ENCODE measurements at regions not wholly inside any gene's neighbourhood (a gene's known extent, or its start where the extent isn't known, plus 50 kb on each side); places are given as distances from the start of the nearest gene placed in this dataset.

DNA sequence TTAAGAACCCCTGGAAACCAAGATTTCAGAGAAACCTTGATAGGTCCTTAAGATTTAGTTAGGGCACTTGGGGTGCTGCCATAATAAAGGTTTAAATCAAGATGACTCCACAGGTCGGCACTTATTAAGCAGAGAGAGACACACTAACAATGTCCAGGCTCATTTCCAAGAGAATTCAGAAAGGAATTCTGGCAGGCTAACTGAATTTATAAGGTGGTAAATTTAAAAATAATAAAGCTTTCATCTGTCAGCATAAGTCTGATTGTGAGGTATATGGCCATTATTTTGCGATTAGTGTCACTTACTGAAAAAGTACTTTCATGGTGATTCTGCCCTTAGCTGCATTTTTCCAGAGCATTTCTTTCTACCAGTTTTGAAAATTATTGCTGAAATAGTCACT, 472.7 kb downstream of the ARAP2 start:
- TF ChIP-seq, protein P1, sequence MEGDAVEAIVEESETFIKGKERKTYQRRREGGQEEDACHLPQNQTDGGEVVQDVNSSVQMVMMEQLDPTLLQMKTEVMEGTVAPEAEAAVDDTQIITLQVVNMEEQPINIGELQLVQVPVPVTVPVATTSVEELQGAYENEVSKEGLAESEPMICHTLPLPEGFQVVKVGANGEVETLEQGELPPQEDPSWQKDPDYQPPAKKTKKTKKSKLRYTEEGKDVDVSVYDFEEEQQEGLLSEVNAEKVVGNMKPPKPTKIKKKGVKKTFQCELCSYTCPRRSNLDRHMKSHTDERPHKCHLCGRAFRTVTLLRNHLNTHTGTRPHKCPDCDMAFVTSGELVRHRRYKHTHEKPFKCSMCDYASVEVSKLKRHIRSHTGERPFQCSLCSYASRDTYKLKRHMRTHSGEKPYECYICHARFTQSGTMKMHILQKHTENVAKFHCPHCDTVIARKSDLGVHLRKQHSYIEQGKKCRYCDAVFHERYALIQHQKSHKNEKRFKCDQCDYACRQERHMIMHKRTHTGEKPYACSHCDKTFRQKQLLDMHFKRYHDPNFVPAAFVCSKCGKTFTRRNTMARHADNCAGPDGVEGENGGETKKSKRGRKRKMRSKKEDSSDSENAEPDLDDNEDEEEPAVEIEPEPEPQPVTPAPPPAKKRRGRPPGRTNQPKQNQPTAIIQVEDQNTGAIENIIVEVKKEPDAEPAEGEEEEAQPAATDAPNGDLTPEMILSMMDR (IDR thresholded peaks at IDR 0.05) = no peak
- no peak for TF ChIP-seq POLR2A (IDR thresholded peaks at IDR 0.05)
- 71 to 73% methylated on average over 2 of the region's 2 CpGs for WGBS, 2 donors
- DNase-seq = no peak

DNA sequence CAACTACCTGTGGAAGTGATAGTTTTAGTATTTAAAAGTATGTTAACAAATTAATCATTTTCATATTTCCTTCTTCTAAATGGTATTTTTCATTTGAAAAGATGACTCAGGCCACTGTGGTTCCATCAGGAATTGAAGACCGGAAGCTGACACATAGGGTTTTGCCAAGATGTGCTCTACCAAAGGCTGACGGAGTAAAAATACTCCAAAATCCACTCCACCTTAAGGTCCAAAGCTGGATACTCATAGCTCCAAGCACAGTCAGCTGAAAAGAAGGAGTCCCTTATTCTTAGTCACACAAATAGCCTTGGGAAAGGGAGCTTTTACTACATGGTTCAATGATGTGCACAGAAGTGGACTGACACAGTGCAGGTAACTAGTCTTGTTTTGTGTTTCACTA, 472.0 kb downstream of the ARAP2 start:
- DNase-seq (no peak), ATAC-seq (ENCODE audit: low FRiP score in 2 of 2) (no peak)
- Histone ChIP-seq H3K4me1 (no peaks in the 10 kb centered on the region), H3K4me3 (no peak overlapping the region), H3K27ac (no peak overlapping the region), H3K36me3 (no peaks in the 10 kb centered on the region), H3K9me3 (no peaks in the 10 kb centered on the region), H3K27me3 (no peaks in the 10 kb centered on the region)
- TF ChIP-seq, protein P1 (IDR thresholded peaks at IDR 0.05) = no peak
- TF ChIP-seq EP300 (IDR thresholded peaks at IDR 0.05) (no peak), POLR2AphosphoS5 (IDR thresholded peaks at IDR 0.05) (no peak), POLR2A (IDR thresholded peaks at IDR 0.05) (no peak)
- WGBS, 2 donors = 85 to 98% methylated on average over 2 of the region's 2 CpGs

More for the DNA sequence above, 472.7 kb downstream of the ARAP2 start:
- H3K36me3 ChIP-seq = no peaks in the 10 kb centered on the region
- no peak overlapping the region for H3K4me3 ChIP-seq
- no peaks in the 10 kb centered on the region for H3K27me3 ChIP-seq
- no peaks in the 10 kb centered on the region for H3K4me1 ChIP-seq
- no peak overlapping the region for H3K27ac ChIP-seq
- no peaks in the 10 kb centered on the region for H3K9me3 ChIP-seq
- ATAC-seq (ENCODE audit: low FRiP score in 2 of 2) = no peak

DNA sequence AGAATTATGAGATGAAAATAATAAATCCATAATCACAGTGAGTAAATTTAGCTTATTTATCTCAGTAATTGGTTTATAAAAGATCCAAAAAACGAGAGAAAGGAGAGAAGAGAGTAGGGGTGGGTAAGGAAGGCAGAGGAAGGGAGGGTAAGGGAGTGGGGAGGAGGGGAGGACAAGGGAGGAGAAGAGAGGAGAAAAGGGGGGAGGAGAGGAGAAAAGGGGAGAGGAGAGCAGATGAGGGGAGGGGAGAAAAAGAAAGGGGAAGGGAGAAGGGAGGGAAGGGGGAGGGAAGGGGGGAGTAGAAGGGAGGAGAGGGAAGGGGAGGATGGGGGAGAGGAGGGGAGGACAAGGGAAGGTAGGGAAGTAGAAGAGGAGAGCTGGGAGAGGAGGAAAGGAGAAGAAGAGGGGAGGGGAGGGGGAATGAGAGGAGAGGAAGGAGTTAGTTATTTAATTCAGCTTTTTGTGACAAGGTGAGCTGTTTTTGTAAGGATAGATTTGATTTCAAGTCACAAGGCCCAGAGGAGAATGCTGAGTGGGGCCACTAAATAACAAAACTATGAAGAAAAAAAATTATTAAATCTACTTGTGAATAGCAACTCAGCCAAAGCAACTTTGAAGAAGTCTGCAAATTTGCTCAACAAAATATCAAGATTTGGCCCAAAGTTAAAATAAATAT, 454.3 kb downstream of the ARAP2 start:
- TF ChIP-seq POLR2AphosphoS5 (IDR thresholded peaks at IDR 0.05) (no peak), EP300 (IDR thresholded peaks at IDR 0.05) (no peak), POLR2A (IDR thresholded peaks at IDR 0.05) (no peak)
- TF ChIP-seq, protein P1 (IDR thresholded peaks at IDR 0.05) = no peak
- ATAC-seq (ENCODE audit: low FRiP score in 2 of 2) = no peak
- 56 to 65% methylated on average over 1 of the region's 1 CpG for WGBS, 2 donors

DNA sequence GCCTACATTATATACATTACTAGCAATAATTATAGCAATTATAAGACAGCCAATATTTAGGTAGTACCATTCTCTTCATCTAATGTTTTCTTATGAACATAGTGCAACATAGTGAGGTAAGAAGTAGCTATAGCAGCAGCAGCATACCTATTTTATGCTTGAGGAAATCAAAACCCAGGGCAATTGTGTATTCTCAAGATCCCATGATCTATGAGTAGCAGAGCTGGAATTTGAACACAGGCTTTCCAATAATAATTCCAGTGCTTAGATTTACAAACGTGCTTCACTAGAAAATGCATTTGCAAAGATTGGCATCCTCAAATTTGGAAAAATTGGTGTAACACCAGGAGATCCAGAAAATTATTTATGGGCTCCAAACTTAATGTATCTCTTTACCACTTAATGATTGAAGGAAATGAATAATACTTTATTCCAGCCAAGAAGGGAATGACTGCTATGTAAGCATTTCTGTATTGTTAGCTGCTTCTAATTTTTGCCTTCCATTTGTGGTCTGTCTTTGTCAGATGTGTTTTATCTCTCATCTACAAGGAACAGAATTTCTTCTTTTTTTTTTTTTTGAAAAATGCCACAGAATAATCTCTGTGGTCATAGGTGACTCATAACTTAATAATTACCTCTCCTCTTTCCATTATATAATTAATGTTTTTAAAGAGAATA, 451.1 kb downstream of the ARAP2 start:
- no peaks in the 10 kb centered on the region for H3K36me3 ChIP-seq
- no peaks in the 10 kb centered on the region for H3K4me1 ChIP-seq
- peaks cover 0 to 5% (median 0%) of the 10 kb centered on the region in 4 donors for H3K9me3 ChIP-seq
- ATAC-seq (ENCODE audit: low FRiP score in 2 of 2) = no peak
- WGBS, 2 donors = 59 to 68% methylated on average over 1 of the region's 1 CpG
- H3K4me3 ChIP-seq = no peak overlapping the region
- H3K27ac ChIP-seq = no peak overlapping the region
- no peaks in the 10 kb centered on the region for H3K27me3 ChIP-seq
- TF ChIP-seq POLR2A (IDR thresholded peaks at IDR 0.05) (no peak), EP300 (IDR thresholded peaks at IDR 0.05) (no peak), POLR2AphosphoS5 (IDR thresholded peaks at IDR 0.05) (no peak)
- TF ChIP-seq, protein P1 (IDR thresholded peaks at IDR 0.05) = no peak
- no peak for DNase-seq

More for the DNA sequence above, 454.3 kb downstream of the ARAP2 start:
- Histone ChIP-seq H3K4me3 (no peak overlapping the region), H3K9me3 (no peaks in the 10 kb centered on the region), H3K27me3 (no peaks in the 10 kb centered on the region), H3K4me1 (no peaks in the 10 kb centered on the region), H3K36me3 (no peaks in the 10 kb centered on the region), H3K27ac (no peak overlapping the region)
- DNase-seq = no peak

DNA sequence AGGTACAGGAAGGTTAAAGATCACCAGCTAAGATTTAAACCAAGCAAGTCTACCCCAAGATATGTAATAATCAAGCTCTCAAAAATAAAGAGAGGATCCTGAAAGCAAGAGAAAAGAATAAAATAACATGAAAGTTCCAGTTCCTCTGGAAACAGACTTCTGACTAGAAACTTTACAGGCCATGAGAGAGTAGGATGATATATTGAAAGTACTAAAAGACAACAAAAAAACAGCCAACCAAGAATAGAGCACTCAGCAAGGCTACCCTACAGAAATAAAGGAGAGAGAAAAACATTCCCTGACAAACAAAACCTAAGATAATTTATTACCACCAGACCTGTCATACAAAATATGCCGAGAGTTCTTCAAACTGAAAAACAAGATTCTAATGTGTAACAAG, 450.5 kb downstream of the ARAP2 start:
- ATAC-seq (ENCODE audit: low FRiP score in 2 of 2) = no peak
- Histone ChIP-seq H3K27me3 (no peaks in the 10 kb centered on the region), H3K4me3 (no peak overlapping the region), H3K4me1 (no peaks in the 10 kb centered on the region), H3K9me3 (peaks cover 0 to 5% (median 0%) of the 10 kb centered on the region in 4 donors), H3K36me3 (no peaks in the 10 kb centered on the region), H3K27ac (no peak overlapping the region)
- 85 to 90% methylated on average over 1 of the region's 1 CpG for WGBS, 2 donors
- TF ChIP-seq POLR2A (IDR thresholded peaks at IDR 0.05) = no peak
- TF ChIP-seq, protein P1 (IDR thresholded peaks at IDR 0.05) = no peak
- no peak for TF ChIP-seq POLR2AphosphoS5 (IDR thresholded peaks at IDR 0.05)
- TF ChIP-seq EP300 (IDR thresholded peaks at IDR 0.05) = no peak
- no peak for DNase-seq
